ENCODE measurements at regions not wholly inside any gene's neighbourhood (a gene's known extent, or its start where the extent isn't known, plus 50 kb on each side); places are given as distances from the start of the nearest gene placed in this dataset.

DNA sequence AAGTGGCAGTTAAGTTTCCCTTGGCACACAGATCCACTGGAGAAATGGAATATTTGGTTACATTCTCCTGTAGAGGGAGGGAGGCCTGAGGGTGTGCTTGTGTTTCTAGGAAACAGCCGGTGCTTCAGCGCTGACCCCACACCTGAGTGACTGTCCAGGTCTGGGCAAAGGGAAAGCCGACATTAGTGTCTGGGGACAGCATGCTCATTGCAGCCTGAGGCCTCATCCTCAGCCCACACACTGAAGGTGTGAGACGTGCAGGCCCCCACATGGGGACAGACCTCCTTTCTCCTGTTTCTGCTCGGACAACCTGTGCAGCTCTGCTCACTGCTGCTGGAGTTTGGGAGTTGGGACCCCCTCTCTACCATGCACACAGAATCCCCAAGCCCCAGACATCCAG is 178.3 kb downstream of the ACKR3 start:
- no peak for TF ChIP-seq EZH2 (IDR thresholded peaks at IDR 0.05; ENCODE audit: borderline replicate concordance)
- TF ChIP-seq CTCF (IDR thresholded peaks at IDR 0.05; ENCODE audit: poor library complexity): no peak
